EH (cell line): ENCODE measurements at regions not wholly inside any gene's neighbourhood (a gene's known extent, or its start where the extent isn't known, plus 50 kb on each side); places are given as distances from the start of the nearest gene placed in this dataset.

Experiments used
- DNase-seq: peaks from one replicate; pipeline ENCODE4 v3.0.0-alpha.2; 2015; ENCODE audit warnings: low read depth

DNA sequence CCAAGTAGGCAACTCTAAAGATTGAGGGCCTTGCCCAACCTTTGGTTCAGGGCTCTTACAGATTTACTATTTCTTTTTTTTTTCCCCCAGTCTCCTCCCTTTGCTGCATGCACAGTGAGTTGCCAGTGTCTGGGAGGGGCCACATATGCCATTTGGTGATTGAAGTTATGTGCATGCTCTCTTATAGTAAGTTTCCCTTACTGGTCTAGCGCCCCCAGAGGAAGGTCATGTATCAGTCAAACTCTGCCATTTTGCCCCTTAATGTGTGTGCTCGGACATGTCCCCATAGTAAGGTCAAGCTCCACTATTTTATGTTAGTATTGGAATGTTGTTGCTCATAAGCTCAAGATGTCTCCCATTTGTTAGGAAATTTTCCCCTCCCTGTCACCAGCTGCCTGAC is 1138.0 kb upstream of the SLC10A2 start:
- no peak for DNase-seq

DNA sequence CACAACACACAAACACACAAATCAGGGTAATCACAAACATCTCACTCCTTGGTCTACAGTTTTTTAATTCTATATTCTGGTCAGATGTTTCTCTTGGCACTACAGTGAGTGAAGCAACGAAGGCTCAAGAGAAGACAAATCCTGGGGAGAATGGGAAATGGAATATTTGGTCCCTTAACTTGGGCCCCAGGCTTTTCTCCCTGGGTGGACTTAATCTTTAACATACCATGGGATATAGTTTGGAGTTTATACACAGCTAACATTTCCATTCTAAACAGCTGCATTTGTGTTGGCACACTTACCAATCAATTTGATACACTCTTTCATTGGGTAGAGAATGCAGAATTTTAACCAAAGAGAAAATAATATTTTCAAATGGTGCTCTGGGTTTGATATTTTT is 1132.6 kb upstream of the SLC10A2 start:
- no peak for DNase-seq

DNA sequence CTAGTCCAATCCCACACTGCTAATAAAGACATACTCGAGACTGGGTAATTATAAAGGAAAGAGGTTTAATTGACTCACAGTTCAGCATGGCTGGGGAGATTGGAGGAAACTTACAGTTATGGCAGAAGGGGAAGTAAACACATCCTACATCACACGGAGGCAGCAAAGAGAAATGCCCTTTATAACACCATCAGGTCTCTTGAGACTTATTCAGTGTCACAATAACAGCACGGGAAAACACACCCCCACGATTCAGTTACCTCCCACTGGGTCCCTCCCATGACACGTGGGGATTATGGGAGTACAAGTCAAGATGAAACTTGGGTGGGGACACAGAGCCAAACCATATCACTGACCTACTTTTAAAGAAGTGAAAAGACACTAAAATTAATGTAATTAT is 1130.4 kb upstream of the SLC10A2 start:
- DNase-seq: no peak

DNA sequence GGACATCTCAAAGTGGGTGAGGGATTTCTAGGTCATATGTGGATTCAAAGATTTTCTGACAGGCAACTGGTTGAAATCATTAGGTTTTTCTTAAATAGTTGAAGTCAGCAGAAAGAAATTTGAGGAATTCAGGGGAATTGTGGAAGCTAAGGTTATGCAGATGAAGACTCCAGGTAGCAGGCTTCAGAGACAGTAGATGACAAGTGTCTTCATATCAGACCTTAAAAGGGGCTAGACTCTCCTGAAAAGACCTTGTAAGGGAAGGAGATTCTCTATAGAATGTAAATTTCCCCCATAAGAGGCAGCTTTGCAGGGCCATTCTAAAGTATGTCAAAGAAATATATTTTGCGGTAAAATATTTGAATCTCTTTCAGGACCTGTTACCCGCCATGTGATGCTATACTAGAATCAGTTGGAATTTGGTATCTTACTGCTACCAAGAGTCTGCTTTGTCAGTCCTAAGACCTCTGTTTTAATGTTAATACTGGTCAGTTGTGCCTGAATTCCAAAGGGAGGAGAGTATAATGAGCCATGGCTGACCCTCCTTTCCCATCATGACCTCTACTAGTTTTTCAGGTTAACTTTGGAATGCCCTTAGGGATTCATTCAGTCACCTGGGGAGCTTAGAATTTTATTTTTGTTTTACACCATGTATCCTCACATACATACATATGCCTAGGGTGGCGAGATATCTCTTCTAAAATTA is 1115.5 kb upstream of the SLC10A2 start:
- DNase-seq: no peak

- no peak for DNase-seq
Observed at GRCh38 chr13:104170980-104171555, 1104.9 kb upstream of the SLC10A2 start.

- DNase-seq: no peak
Observed at GRCh38 chr13:104163866-104164630, 1097.8 kb upstream of the SLC10A2 start.

DNA sequence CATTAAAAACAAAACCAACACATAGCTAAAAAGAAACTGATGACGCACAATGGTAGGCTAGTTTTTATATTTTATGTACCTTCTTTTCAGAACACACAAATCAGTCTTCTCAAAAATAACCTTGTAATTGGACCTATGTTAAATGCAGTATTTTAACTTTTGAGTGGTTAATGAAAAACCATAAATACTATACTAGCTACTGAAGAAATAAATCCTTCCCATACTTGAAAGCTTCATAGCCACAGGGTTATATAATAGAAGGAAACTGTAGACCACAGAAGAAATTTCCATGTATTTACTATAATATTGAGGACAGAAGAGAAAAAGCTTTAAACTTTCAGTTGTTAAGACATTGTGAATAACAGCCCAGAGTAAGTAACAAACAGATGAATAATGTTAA is 1094.3 kb upstream of the SLC10A2 start:
- DNase-seq: no peak

DNA sequence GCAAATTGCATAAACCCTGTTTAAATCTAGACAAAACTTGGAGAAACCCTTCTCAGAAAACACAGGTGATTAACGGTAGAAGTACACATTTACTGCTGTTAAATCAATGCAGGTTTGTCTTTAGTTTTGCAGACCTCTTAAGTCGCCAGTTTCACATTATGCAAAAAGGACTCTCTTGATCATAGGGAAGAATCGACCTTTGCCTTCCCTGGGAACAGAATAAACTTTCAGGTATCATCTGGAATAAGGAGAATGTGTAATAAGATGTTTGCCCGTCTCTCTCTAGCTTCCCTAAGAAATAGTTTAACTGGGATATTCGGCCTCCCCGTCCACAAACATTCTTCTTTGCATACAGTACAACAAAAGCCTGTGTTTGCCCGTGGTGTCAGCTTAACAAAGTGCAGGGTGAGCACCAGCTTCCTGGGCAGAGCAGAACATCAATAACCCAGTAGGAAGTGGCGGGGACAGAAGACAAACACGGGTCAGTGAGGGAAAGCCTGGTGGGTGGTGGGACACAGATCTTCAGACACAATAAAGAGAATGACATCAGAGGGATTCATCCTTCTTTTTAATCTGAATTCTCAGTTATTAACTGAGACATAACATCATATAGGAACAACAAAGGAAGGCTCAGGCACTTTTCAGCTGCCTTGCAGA is 1077.7 kb upstream of the SLC10A2 start:
- DNase-seq: no peak

GRCh38 chr13:104140552-104140951 is 1074.3 kb upstream of the SLC10A2 start:
- no peak for DNase-seq

- no peak for DNase-seq
Observed at GRCh38 chr13:104137416-104137815, 1071.2 kb upstream of the SLC10A2 start.

GRCh38 chr13:104132849-104133248 is 1066.6 kb upstream of the SLC10A2 start:
- no peak for DNase-seq

GRCh38 chr13:104114101-104114500 is 1047.9 kb upstream of the SLC10A2 start:
- no peak for DNase-seq

DNA sequence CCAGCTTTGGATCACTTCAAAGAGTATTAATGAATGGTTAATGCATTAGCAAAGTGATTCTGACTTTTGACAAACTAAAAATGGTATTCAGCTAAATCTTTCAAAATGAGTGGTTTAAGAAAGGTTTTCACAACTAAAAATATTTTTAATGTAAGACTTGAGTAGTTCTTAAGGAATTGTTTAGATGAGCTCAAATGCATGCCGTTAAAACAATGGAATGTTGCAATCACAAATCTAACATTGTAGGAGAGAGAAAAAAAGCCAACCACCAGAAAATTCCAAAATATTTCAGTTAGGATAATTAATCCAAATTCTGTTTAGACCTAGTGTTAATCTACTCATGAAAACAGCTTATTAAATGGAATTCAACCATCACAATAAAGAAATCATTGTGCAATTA is 1044.8 kb upstream of the SLC10A2 start:
- no peak for DNase-seq

DNA sequence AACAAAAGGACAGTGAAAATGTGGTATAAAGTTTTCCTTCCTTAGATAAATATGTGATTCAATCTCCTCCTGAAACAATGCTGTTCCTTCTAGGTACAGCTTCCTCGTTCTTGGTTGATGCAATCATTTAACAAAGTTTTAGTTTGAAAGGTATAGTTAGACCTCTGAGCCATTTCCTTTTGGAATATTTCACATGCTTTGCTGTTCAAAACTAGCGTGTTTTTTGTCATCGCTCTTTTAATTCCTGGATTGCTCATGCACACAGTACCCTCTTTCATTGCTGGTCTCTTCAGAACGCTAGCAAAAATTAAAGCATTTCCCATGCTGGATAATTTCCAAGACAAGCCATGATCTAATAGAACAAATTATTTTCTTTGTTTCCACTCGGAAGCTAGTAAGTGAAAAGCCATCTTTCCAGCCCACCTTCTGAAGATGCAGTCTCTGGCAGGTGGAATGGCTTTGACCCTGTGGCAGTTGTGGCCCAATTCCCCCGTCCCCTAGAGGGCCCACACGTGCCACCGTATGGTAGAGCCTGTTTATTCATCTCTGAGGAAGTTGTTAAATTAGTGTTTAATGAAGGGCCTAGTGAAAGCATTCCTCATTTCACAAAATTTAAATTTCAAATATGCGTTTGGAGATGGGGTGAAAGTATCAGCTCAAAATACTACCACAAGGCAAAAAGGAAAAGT is 1040.6 kb upstream of the SLC10A2 start:
- DNase-seq: no peak

DNA sequence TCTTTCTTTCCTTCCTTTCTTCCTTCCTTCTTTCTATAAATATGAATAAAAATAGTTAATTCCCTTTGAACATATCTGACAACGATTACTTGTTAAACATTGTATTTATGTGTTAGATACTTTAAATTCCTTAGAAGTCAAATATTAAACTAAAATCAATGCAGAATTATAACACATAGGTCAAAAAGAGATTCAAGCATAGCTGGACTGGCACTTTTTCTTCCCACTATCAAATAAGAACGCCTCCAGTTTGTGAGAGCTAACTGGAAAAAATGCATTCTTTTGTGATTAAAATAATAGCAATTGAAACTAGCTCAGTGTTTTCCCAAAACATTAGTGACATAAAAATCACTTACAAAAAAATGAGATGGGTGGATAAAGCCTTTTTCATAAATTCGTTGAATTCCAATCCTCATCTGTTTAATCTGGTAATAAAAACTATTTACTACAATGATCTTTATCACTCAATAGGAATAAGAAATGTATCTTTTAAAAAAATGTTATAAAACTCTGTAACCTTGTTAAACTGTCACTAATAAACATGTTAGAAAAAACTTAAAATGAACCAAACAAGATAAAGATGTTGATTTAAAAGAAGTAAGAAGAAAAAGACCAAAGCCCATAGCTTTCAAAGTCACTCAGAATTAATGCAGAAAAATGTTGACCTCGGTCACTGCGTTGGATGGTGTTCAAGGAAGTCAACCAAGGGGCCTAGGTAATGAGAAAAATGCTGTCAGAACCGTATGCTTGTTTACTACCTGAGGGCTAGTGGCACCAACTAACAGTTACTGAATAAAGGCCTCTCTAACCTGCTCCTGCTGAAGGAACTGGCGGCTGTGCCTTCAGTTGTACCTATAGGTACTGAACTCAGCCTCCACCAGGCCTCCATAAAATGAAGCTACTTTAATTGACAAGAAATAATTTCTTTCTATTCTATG is 1039.5 kb upstream of the SLC10A2 start:
- no peak for DNase-seq

DNA sequence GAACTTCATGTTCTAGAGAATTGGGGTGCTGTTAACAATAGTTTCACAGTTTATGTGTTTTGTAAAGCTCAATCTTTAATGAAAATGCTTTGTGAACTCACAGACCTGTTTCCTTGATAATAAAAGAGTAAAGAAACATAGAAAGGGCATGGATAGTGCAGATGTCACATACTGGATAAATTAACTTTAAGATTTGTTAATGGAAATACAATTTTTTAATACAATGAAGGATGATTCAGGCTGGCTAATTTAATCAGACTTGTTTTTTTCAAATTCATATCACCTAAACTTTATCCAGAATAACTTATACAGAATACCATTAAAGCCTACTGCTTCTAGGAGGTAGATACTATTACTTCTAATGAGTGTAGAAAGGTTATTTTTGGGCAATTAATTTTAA is 1033.5 kb upstream of the SLC10A2 start:
- DNase-seq: no peak

GRCh38 chr13:104098421-104098820 is 1032.2 kb upstream of the SLC10A2 start:
- DNase-seq: no peak

DNA sequence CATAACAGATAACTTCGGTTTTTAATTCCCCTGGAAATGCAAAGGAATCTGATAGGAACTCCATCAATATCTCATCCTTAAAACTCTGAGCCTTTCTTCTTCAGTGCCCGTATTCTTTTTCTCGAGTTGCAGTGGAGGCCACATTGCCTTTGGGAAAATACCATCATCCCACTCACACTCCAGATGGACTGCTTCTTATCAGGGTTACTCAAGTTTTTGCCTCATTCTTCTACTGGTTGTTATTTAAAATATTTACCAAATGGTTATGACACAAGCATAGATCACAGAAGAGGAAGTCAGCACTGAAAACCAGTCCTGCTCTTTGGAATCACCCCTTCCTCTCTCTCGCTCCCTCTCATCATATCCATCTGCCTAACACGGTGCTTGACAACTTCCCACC is 1020.5 kb upstream of the SLC10A2 start:
- no peak for DNase-seq

- DNase-seq: no peak
Observed at GRCh38 chr13:104086210-104086609, 1020.0 kb upstream of the SLC10A2 start.

- no peak for DNase-seq
Observed at GRCh38 chr13:104085611-104086010, 1019.4 kb upstream of the SLC10A2 start.

DNA sequence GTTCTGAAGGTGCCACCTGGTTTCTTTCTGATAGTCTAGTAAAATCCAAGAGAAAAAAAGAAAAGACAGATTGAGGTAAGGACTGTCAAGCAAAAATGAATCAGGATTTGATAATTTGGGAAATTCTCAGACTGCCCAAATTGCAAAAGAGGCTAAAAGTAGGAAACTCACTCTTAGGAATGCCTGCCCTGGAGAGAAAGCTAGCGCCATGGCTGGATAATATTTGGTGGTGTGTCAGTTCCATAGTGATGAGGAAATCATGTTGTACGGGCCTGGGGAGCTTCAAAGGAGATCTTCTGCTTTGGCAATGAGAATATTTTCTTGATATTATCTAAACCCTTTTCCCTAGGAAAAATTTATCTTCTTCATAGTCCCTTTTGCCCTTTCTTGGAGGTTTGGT is 1008.1 kb upstream of the SLC10A2 start:
- no peak for DNase-seq
